ENCODE measurements at regions not wholly inside any gene's neighbourhood (a gene's known extent, or its start where the extent isn't known, plus 50 kb on each side); places are given as distances from the start of the nearest gene placed in this dataset.
A peak's percentile ranks its signal among the peaks of the same experiment; 100 is the strongest.
"Not testable (repeated sequence)": the region's sequence is repeated elsewhere in the genome, so short reads cannot be mapped to it uniquely, and the experiment has no call there.

GRCh38 chr9:39463696-39464095 lies 108.2 kb downstream of the SPATA31A1 start:
- DNase-seq: not testable (repeated sequence)

- peak; percentile 73 for DNase-seq
These were observed 108.8 kb downstream of the SPATA31A1 start for GRCh38 chr9:39464122-39464777.

- DNase-seq: not testable (repeated sequence)
These were observed 119.0 kb downstream of the SPATA31A1 start for GRCh38 chr9:39474499-39474898.

GRCh38 chr9:39483073-39483472 lies 127.6 kb downstream of the SPATA31A1 start:
- not testable (repeated sequence) for DNase-seq

GRCh38 chr9:39483880-39484279 lies 128.4 kb downstream of the SPATA31A1 start:
- not testable (repeated sequence) for DNase-seq

GRCh38 chr9:39484292-39484691 lies 128.8 kb downstream of the SPATA31A1 start:
- DNase-seq: not testable (repeated sequence)

- DNase-seq: not testable (repeated sequence)
These were observed 132.0 kb downstream of the SPATA31A1 start for GRCh38 chr9:39487477-39487876.

GRCh38 chr9:39496248-39496647 lies 140.8 kb downstream of the SPATA31A1 start:
- DNase-seq: not testable (repeated sequence)

- not testable (repeated sequence) for DNase-seq
These were observed 147.7 kb downstream of the SPATA31A1 start for GRCh38 chr9:39503178-39503577.

GRCh38 chr9:39527387-39528029 lies 172.0 kb downstream of the SPATA31A1 start:
- DNase-seq: not testable (repeated sequence)

- not testable (repeated sequence) for DNase-seq
These were observed 177.1 kb downstream of the SPATA31A1 start for GRCh38 chr9:39532597-39532996.

- DNase-seq: not testable (repeated sequence)
These were observed 177.7 kb downstream of the SPATA31A1 start for GRCh38 chr9:39533001-39533762.

- DNase-seq: not testable (repeated sequence)
These were observed 178.5 kb downstream of the SPATA31A1 start for GRCh38 chr9:39533763-39534548.

GRCh38 chr9:39534897-39535296 lies 179.4 kb downstream of the SPATA31A1 start:
- not testable (repeated sequence) for DNase-seq

GRCh38 chr9:39542157-39542556 lies 186.7 kb downstream of the SPATA31A1 start:
- DNase-seq: not testable (repeated sequence)

GRCh38 chr9:39545079-39545478 lies 189.6 kb downstream of the SPATA31A1 start:
- DNase-seq: not testable (repeated sequence)

- not testable (repeated sequence) for DNase-seq
These were observed 195.1 kb downstream of the SPATA31A1 start for GRCh38 chr9:39550573-39550972.

- DNase-seq: not testable (repeated sequence)
These were observed 196.1 kb downstream of the SPATA31A1 start for GRCh38 chr9:39551544-39551943.

- not testable (repeated sequence) for DNase-seq
These were observed 196.9 kb downstream of the SPATA31A1 start for GRCh38 chr9:39552242-39552881.

GRCh38 chr9:39554352-39554751 lies 198.9 kb downstream of the SPATA31A1 start:
- not testable (repeated sequence) for DNase-seq

- peak; percentile 6 for DNase-seq
These were observed 203.9 kb downstream of the SPATA31A1 start for GRCh38 chr9:39559384-39559783.

GRCh38 chr9:39566782-39567181 lies 211.3 kb downstream of the SPATA31A1 start:
- DNase-seq: not testable (repeated sequence)

Data from occipital lobe (tissue), 1 donor.